Motor neuron (in vitro differentiated cells): ENCODE measurements at regions not wholly inside any gene's neighbourhood (a gene's known extent, or its start where the extent isn't known, plus 50 kb on each side); places are given as distances from the start of the nearest gene placed in this dataset.
A peak's percentile ranks its signal among the peaks of the same experiment; 100 is the strongest.

Experiments used
- ATAC-seq, 8 experiments: fragments of 200-7000 bp; cut with Tn5 transposase; replicated peaks in 6 of 8; 2 replicates each; pipeline ENCODE4 v1.8.0; 2021; ENCODE audit warnings: mild to moderate bottlenecking in 8 of 8, moderate library complexity in 8 of 8
- H3K27ac ChIP-seq, 2 donors: fragments of 250-450 bp; sonication (Bioruptor Pico); 2 replicates each; pipeline ENCODE4 v1.9.0; 2021; ENCODE audit warnings: antibody characterized with exemption in 2 of 2, mild to moderate bottlenecking in 2 of 2, moderate library complexity in 1 of 2
- H3K4me1 ChIP-seq, 2 donors: fragments of 250-450 bp; sonication (Bioruptor Pico); replicated peaks in 1 of 2; 2 replicates each; pipeline ENCODE4 v1.6.1; 2021; ENCODE audit warnings: antibody characterized with exemption in 2 of 2, mild to moderate bottlenecking in 2 of 2, moderate library complexity in 1 of 2
- H3K4me3 ChIP-seq, 5 donors: fragments of 250-450 bp; sonication (Bioruptor Pico); 2 replicates each; pipeline ENCODE4 v1.9.0; 2021; ENCODE audit warnings: antibody characterized with exemption in 5 of 5, mild to moderate bottlenecking in 5 of 5, moderate library complexity in 4 of 5
- WGBS, 10 experiments: fragments of 450-650 bp; shearing (Covaris generic); methylation state at CpG; one replicate each; pipeline ENCODE4 v1.0.0; 2022; 5-methylcytosine and 5-hydroxymethylcytosine counted together
- in situ Hi-C, 9 experiments: fragments of 400-800 bp; cut with MboI; loops; one replicate each; pipeline ENCODE4 v1.15.0; 2021; ENCODE audit warnings: low sequenced_read_pairs in 9 of 9, low pct_unique_long_range_greater_than_20kb in 2 of 9; ENCODE audit not compliant: unreplicated experiment in 9 of 9

DNA sequence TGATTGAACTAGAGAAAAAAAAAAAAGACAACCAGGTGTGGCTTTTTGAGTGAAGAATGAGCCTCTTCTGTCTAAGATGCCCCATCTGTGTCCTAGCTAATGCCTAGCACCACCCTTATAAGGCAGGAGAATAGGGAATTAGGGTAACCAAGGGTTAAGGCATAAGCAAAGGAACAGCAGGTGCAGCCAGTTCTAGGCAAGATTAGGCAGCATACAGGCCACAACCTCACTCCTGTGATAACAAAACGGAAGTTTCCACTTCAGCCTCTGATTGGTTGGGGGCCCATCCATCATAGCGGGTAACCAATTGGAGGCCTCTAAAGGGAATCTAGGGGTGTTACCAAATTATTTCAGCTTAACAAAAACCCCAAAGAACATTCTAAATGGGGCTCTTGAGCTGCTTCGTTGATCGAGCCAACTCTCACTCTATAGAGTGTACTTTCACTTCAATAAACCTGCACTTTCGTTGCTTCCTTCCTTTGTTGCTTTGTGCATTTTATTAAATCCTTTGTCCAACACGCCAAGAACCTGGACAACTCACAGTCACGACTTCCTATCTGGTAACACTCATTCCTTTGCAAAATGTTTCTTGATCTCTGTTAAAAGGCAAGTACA is 61.9 kb upstream of the TAGAP start:
- peak in 2 of 8 experiments; percentile 41 to 60 for ATAC-seq
- in situ Hi-C loops, result loop anchor here in 2 of 9 experiments (25.0 kb wide), 2 partner anchors 94 to 394 kb away; partner anchors contain the start of gene RSPH3 (in 2 of the 2)

DNA sequence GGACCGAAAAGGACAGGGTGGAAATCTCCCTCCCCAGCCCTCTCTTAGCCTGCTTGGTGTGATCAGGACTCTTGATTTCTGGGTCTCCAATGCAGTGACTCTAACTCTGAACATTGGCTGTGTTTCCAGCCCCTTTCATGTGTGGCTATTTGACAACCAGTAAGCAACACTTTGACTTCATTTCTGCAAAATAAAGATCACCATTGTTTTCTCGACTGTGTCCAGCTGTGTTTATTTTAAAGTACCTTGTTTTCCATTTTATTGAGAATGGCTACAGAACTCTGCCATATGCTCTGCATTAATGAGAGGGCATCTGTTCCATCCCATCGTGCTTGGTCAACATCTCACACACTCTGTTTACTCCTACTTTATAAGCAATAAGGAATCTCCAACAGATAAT is 60.9 kb upstream of the TAGAP start:
- Histone ChIP-seq H3K4me3 (no peak overlapping the region), H3K4me1 (peaks cover 0 to 9% of the 10 kb centered on the region in 2 donors), H3K27ac (no peak overlapping the region)
- no peak for ATAC-seq
- WGBS, 10 experiments, result 0 to 100% (median 39%) methylated on average over 1 to 3 of the region's 3 CpGs; no CpG with 5 or more reads in 2 of the 10 experiments
- in situ Hi-C loops, result loop anchor here in 2 of 9 experiments (25.0 kb wide), 2 partner anchors 93 to 393 kb away; partner anchors contain the start of gene RSPH3 (in 2 of the 2)

More for the DNA sequence above, 61.9 kb upstream of the TAGAP start:
- Histone ChIP-seq H3K4me1 (peaks cover 0 to 9% of the 10 kb centered on the region in 2 donors), H3K4me3 (no peak overlapping the region), H3K27ac (no peak overlapping the region)
- WGBS, 10 experiments, result 23 to 91% (median 79%) methylated on average over 2 to 7 of the region's 7 CpGs

GRCh38 chr6:159104931-159105330 is 60.1 kb upstream of the TAGAP start:
- in situ Hi-C loops, result loop anchor here in 2 of 9 experiments (25.0 kb wide), 2 partner anchors 93 to 393 kb away; partner anchors contain the start of gene RSPH3 (in 2 of the 2)
- peak in 2 of 8 experiments; percentile 29 to 39 for ATAC-seq

DNA sequence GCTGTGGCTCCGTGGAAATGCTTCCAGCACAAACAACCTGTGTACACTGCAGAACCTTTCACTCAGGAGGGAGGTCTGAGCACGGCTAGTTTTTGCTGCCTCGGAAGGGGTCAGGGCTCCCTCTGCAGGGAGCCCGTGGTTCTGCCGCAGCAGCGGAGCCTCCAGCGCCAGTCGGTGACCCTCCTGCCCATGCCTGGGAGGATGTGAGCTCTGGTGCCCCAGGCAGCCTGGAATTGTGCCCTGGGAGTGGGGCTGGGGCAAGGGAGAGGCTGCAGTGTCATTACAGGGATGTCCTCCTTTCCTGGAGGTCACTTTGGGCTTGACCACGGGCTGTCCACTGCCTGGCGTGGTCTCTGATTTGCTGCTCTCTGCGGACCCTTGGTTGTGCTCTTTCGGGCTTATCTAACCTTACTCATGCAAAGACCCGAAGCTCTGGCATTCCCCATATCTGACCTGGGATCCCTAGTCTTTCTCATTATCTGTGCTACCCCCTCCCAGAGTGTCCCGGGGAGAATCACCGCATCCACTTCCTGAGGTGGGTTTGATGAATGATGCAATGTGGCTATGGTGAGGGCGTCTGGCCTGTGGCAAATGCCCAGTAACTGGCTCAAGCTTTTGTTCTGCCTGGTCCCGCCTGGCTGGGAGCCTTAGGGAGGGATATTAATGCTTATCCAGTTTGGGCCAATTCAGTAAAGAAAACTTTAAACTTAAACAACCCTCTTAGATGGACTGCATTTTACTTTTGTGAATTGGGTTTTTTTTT is 59.6 kb upstream of the TAGAP start:
- Histone ChIP-seq H3K4me1 (peaks cover 0 to 9% of the 10 kb centered on the region in 2 donors), H3K4me3 (no peak overlapping the region), H3K27ac (no peak overlapping the region)
- peak; percentile 81 to 97 (median 86) for ATAC-seq
- in situ Hi-C loops, result loop anchor here in 2 of 9 experiments (25.0 kb wide), 2 partner anchors 92 to 392 kb away; partner anchors contain the start of gene RSPH3 (in 2 of the 2)
- 0 to 100% (median 41%) methylated on average over 1 to 13 of the region's 17 CpGs; no CpG with 5 or more reads in 1 of the 10 experiments for WGBS, 10 experiments

More at GRCh38 chr6:159104931-159105330, 60.1 kb upstream of the TAGAP start:
- H3K27ac ChIP-seq, result no peak overlapping the region
- H3K4me3 ChIP-seq, result no peak overlapping the region
- peaks cover 0 to 9% of the 10 kb centered on the region in 2 donors for H3K4me1 ChIP-seq
- WGBS, 10 experiments, result 0 to 100% (median 73%) methylated on average over 1 to 4 of the region's 5 CpGs; no CpG with 5 or more reads in 3 of the 10 experiments

DNA sequence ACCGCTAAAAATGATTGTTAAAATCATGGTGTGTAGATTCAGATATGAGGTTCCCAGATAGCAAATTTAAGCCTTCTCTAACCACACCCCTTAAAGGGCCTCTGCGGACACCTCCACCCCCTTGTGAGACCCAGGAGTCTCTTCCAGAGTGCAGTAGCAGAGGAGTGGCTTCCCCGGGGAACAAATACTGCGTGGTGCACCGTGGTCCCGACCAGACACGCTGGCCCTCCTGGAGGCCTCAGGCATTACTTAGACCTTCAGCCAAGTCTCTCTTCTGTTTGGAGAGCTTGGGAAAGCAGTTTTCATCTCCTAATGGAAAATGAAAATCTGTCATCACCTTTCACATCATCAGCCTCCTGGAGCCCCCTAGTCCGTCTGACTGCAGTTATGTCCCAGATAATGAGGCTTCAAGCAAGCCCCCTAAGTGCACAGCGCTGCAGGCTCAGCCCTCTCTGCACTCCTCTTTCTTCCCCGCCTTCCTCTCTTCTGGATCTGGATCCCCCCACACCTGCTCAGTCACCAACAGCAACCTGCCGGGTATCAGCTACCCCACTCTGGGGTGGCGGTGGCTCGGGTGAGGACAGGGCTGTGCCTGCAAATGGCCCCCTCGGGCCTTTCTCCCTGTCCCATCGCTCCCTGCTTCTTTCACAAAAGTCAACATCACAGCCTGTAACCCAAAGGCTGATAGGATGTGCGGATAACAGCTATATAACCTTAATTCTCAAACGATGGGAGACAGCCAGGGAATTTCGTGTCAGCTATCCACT is 58.8 kb upstream of the TAGAP start:
- peak in 6 of 8 experiments; percentile 4 to 53 (median 25) for ATAC-seq
- WGBS, 10 experiments, result 45 to 100% (median 80%) methylated on average over 1 to 10 of the region's 18 CpGs; no CpG with 5 or more reads in 2 of the 10 experiments
- no peak overlapping the region for H3K4me3 ChIP-seq
- H3K4me1 ChIP-seq, result peaks cover 3 to 8% of the 10 kb centered on the region in 2 donors
- no peak overlapping the region for H3K27ac ChIP-seq
- in situ Hi-C loops, result loop anchor here in 2 of 9 experiments (25.0 kb wide), 2 partner anchors 91 to 391 kb away; partner anchors contain the start of gene RSPH3 (in 2 of the 2)

- in situ Hi-C loops, result loop anchor here in 2 of 9 experiments (25.0 kb wide), 2 partner anchors 90 to 390 kb away; partner anchors contain the start of gene RSPH3 (in 2 of the 2)
- 50 to 100% (median 83%) methylated on average over 1 to 5 of the region's 5 CpGs; no CpG with 5 or more reads in 1 of the 10 experiments for WGBS, 10 experiments
- ATAC-seq, result no peak
Measured at GRCh38 chr6:159102373-159103160, 57.8 kb upstream of the TAGAP start.

GRCh38 chr6:159101656-159102055 is 56.9 kb upstream of the TAGAP start:
- in situ Hi-C loops, result loop anchor here in 2 of 9 experiments (25.0 kb wide), 2 partner anchors 89 to 389 kb away; partner anchors contain the start of gene RSPH3 (in 2 of the 2)
- WGBS, 10 experiments, result 40 to 100% (median 90%) methylated on average over 1 to 9 of the region's 11 CpGs; no CpG with 5 or more reads in 4 of the 10 experiments
- ATAC-seq, result peak in 1 of 8 experiments; percentile 15

More at GRCh38 chr6:159102373-159103160, 57.8 kb upstream of the TAGAP start:
- Histone ChIP-seq H3K4me1 (peaks cover 6 to 7% of the 10 kb centered on the region in 2 donors), H3K4me3 (no peak overlapping the region), H3K27ac (no peak overlapping the region)

GRCh38 chr6:159100395-159101182 is 55.8 kb upstream of the TAGAP start:
- Histone ChIP-seq H3K27ac (no peak overlapping the region), H3K4me1 (peaks cover 6 to 7% of the 10 kb centered on the region in 2 donors), H3K4me3 (no peak overlapping the region)
- no peak for ATAC-seq
- in situ Hi-C loops, result loop anchor here in 2 of 9 experiments (25.0 kb wide), 2 partner anchors 88 to 388 kb away; partner anchors contain the start of gene RSPH3 (in 2 of the 2)
- 60 to 100% (median 80%) methylated on average over 1 to 10 of the region's 15 CpGs; no CpG with 5 or more reads in 1 of the 10 experiments for WGBS, 10 experiments

More at GRCh38 chr6:159101656-159102055, 56.9 kb upstream of the TAGAP start:
- Histone ChIP-seq H3K4me1 (peaks cover 6 to 7% of the 10 kb centered on the region in 2 donors), H3K27ac (no peak overlapping the region), H3K4me3 (no peak overlapping the region)

- in situ Hi-C loops, result loop anchor here in 2 of 9 experiments (25.0 kb wide), 2 partner anchors 88 to 388 kb away; partner anchors contain the start of gene RSPH3 (in 2 of the 2)
- 14 to 100% (median 76%) methylated on average over 1 to 3 of the region's 3 CpGs; no CpG with 5 or more reads in 1 of the 10 experiments for WGBS, 10 experiments
- no peak overlapping the region for H3K27ac ChIP-seq
- no peak for ATAC-seq
- H3K4me1 ChIP-seq, result peaks cover 6 to 7% of the 10 kb centered on the region in 2 donors
- no peak overlapping the region for H3K4me3 ChIP-seq
Measured at GRCh38 chr6:159099961-159100360, 55.2 kb upstream of the TAGAP start.

DNA sequence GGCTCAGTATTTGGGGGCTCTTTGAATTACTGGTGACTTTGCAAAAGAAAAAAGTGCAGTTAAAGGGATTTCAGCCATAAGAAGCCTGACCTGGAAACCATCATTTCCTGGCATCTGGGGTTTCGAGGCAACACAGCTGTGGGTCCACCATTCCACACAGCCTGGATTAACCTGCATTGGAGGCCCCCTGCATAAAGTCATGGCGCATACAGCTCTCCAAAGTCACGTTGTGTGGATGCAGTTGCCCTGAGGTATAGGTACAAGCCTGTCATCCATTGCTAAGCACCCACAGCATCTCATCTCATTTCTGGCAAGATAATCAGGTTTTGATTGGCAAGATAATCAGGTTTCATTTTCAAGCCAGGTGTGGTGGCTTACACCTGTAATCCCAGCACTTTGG is 54.5 kb upstream of the TAGAP start:
- H3K4me3 ChIP-seq, result no peak overlapping the region
- no peak overlapping the region for H3K27ac ChIP-seq
- peaks cover 6 to 7% of the 10 kb centered on the region in 2 donors for H3K4me1 ChIP-seq
- in situ Hi-C loops, result no loop called here
- ATAC-seq, result no peak
- 43 to 100% (median 95%) methylated on average over 2 to 3 of the region's 3 CpGs; no CpG with 5 or more reads in 6 of the 10 experiments for WGBS, 10 experiments
